HFF-Myc (cell line): ENCODE measurements at regions not wholly inside any gene's neighbourhood (a gene's known extent, or its start where the extent isn't known, plus 50 kb on each side); places are given as distances from the start of the nearest gene placed in this dataset.

Experiments used
- DNase-seq: peaks from one replicate; pipeline ENCODE4 v3.0.0-alpha.2; 2011; ENCODE audit warnings: low read depth; ENCODE audit errors: extremely low read depth
- H3K4me3 ChIP-seq: replicated peaks from 2 replicates; pipeline ENCODE4 v1.5.1; 2011; ENCODE audit warnings: low read depth, mild to moderate bottlenecking, control low read depth, low read length
- CTCF ChIP-seq: IDR thresholded peaks from 2 replicates; pipeline ENCODE4 v1.5.1; 2012; ENCODE audit warnings: mild to moderate bottlenecking, low read depth, low read length, control low read depth; ENCODE audit errors: missing control alignments

GRCh38 chr18:76554547-76555222 lies 59.6 kb upstream of the ZNF516 start:
- no peak overlapping the region for H3K4me3 ChIP-seq
- no peak for DNase-seq
- TF ChIP-seq CTCF = no peak

- H3K4me3 ChIP-seq = no peak overlapping the region
- DNase-seq = no peak
- no peak for TF ChIP-seq CTCF
These were observed 58.9 kb upstream of the ZNF516 start for GRCh38 chr18:76553715-76554546.

GRCh38 chr18:76548541-76548940 lies 53.5 kb upstream of the ZNF516 start:
- TF ChIP-seq CTCF = no peak
- no peak overlapping the region for H3K4me3 ChIP-seq
- DNase-seq = no peak

GRCh38 chr18:76547296-76547695 lies 52.3 kb upstream of the ZNF516 start:
- no peak for DNase-seq
- no peak overlapping the region for H3K4me3 ChIP-seq
- no peak for TF ChIP-seq CTCF

GRCh38 chr18:76546436-76546835 lies 51.4 kb upstream of the ZNF516 start:
- TF ChIP-seq CTCF = no peak
- no peak for DNase-seq
- H3K4me3 ChIP-seq = no peak overlapping the region

GRCh38 chr18:76546088-76546435 lies 51.0 kb upstream of the ZNF516 start:
- no peak for DNase-seq
- TF ChIP-seq CTCF = no peak
- H3K4me3 ChIP-seq = no peak overlapping the region
